Prostate gland (tissue), 2 donors: ENCODE measurements at regions not wholly inside any gene's neighbourhood (a gene's known extent, or its start where the extent isn't known, plus 50 kb on each side); places are given as distances from the start of the nearest gene placed in this dataset.

Source experiments
- POLR2AphosphoS5 ChIP-seq: sonication (generic); formaldehyde crosslinking; IDR thresholded peaks from one replicate; pipeline ENCODE4 v1.6.1; 2017; ENCODE audit warnings: antibody characterized with exemption
- TF ChIP-seq, protein P1 (sequence below), 4 experiments: fragments of 200-600 bp in 2 of 4; fragments of 450-650 bp in 2 of 4; sonication (generic) in 2 of 4; IDR thresholded peaks; 1 replicate in 3 of 4; 2 replicates in 1 of 4; pipeline ENCODE4 v1.5.1; 2016 to 2019; ENCODE audit warnings: antibody characterized with exemption in 4 of 4, mild to moderate bottlenecking in 2 of 4, moderate library complexity in 2 of 4

DNA sequence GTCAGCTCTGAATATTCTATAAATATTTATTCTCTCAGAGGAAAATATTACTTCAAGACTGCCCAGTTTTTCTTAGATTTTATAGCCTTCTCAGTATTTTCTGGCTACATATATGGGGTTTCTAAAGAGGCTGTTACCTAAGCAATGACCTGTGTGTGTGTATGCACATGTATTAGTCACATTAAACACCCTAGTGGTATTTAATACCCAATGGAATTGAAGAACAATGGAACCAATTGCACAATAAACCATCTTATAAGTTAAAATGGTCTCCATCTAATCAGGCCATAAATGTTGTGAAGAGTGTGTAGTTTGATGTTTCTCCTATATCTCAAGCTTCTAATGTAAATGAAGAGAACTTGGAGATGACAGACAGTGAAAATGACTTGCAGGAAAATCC, 450.0 kb downstream of the SPATA31D1 start:
- TF ChIP-seq, protein P1, sequence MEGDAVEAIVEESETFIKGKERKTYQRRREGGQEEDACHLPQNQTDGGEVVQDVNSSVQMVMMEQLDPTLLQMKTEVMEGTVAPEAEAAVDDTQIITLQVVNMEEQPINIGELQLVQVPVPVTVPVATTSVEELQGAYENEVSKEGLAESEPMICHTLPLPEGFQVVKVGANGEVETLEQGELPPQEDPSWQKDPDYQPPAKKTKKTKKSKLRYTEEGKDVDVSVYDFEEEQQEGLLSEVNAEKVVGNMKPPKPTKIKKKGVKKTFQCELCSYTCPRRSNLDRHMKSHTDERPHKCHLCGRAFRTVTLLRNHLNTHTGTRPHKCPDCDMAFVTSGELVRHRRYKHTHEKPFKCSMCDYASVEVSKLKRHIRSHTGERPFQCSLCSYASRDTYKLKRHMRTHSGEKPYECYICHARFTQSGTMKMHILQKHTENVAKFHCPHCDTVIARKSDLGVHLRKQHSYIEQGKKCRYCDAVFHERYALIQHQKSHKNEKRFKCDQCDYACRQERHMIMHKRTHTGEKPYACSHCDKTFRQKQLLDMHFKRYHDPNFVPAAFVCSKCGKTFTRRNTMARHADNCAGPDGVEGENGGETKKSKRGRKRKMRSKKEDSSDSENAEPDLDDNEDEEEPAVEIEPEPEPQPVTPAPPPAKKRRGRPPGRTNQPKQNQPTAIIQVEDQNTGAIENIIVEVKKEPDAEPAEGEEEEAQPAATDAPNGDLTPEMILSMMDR (IDR thresholded peaks at IDR 0.05) = no peak
- TF ChIP-seq POLR2AphosphoS5 = no peak
